HCT116 (cell line): ENCODE measurements at regions not wholly inside any gene's neighbourhood (a gene's known extent, or its start where the extent isn't known, plus 50 kb on each side); places are given as distances from the start of the nearest gene placed in this dataset.

Experiments
- EZH2 ChIP-seq: fragments of 200-600 bp; sonication (generic); IDR thresholded peaks from 2 replicates; pipeline ENCODE4 v1.6.1; 2017; ENCODE audit warnings: antibody characterized with exemption, mixed run types
- EZH2phosphoT487 ChIP-seq: fragments of 200-600 bp; IDR thresholded peaks from 2 replicates; pipeline ENCODE4 v1.6.1; 2018; ENCODE audit warnings: antibody characterized with exemption, borderline replicate concordance
- FOSL1 ChIP-seq: IDR thresholded peaks from 2 replicates; pipeline ENCODE4 v1.6.1; 2012; ENCODE audit warnings: low read depth
- JUND ChIP-seq: IDR thresholded peaks from 2 replicates; pipeline ENCODE4 v1.6.1; 2012
- POLR2A ChIP-seq: IDR thresholded peaks from 2 replicates; pipeline ENCODE4 v1.7.0; 2011; ENCODE audit warnings: borderline replicate concordance; ENCODE audit not compliant: insufficient read depth, insufficient read length; ENCODE audit errors: extremely low read depth
- POLR2AphosphoS5 ChIP-seq: IDR thresholded peaks from 2 replicates; pipeline ENCODE4 v1.6.1; 2011; ENCODE audit warnings: mild to moderate bottlenecking, low read depth, low read length, moderate library complexity
- RAD21 ChIP-seq: IDR thresholded peaks from 2 replicates; pipeline ENCODE4 v1.6.1; 2012; ENCODE audit warnings: low read depth, mild to moderate bottlenecking
- SP1 ChIP-seq: IDR thresholded peaks from 2 replicates; pipeline ENCODE4 v1.6.1; 2012; ENCODE audit warnings: low read depth
- YY1 ChIP-seq: IDR thresholded peaks from 2 replicates; pipeline ENCODE4 v1.6.1; 2011; ENCODE audit warnings: low read length, low read depth, moderate library complexity, mild to moderate bottlenecking; ENCODE audit not compliant: insufficient replicate concordance; ENCODE audit errors: extremely low read depth
- TF ChIP-seq, protein P1 (sequence below): IDR thresholded peaks from 2 replicates; pipeline ENCODE4 v1.6.1; 2012
- TF ChIP-seq, protein P2 (sequence below), 3 experiments: fragments of 200-600 bp in 1 of 3; sonication (generic) in 1 of 3; IDR thresholded peaks in 2 of 3; conservative IDR thresholded peaks in 1 of 3; 2 replicates each; pipeline ENCODE4 v1.5.1; 2012 to 2017; ENCODE audit warnings: low read depth in 2 of 3, low read length in 2 of 3, antibody characterized with exemption in 1 of 3, borderline replicate concordance in 1 of 3, control low read depth in 1 of 3, mild to moderate bottlenecking in 1 of 3, mixed read lengths in 1 of 3, mixed run types in 1 of 3, moderate library complexity in 1 of 3; ENCODE audit not compliant: insufficient read depth in 1 of 3
- TF ChIP-seq, protein P3 (sequence below): IDR thresholded peaks from 2 replicates; pipeline ENCODE4 v1.6.1; 2012

DNA sequence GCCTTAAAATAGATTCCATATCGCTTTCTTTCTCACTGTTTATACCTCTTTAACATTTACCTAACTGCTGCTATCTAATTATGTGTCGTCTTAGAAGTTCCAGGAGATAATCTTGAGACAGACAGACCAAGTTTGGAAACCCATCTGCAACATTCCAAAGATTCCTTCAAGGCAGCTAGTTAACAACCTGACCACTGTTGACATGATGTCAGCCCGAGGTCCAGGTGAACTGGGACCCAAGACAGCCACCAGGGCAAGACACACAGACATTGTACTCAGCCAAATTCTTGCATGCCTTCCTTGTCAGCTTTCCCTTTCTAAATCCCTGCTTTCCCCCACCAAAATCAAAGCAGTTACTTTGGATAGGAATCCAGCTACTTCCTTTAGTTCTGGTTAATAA is 1476.5 kb upstream of the PRR20A start:
- TF ChIP-seq, protein P1, sequence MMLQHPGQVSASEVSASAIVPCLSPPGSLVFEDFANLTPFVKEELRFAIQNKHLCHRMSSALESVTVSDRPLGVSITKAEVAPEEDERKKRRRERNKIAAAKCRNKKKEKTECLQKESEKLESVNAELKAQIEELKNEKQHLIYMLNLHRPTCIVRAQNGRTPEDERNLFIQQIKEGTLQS = no peak
- TF ChIP-seq JUND (no peak), SP1 (no peak), YY1 (no peak), EZH2phosphoT487 (no peak), FOSL1 (no peak), POLR2A (no peak), POLR2AphosphoS5 (no peak), RAD21 (no peak), EZH2 (no peak)
- TF ChIP-seq, protein P2, sequence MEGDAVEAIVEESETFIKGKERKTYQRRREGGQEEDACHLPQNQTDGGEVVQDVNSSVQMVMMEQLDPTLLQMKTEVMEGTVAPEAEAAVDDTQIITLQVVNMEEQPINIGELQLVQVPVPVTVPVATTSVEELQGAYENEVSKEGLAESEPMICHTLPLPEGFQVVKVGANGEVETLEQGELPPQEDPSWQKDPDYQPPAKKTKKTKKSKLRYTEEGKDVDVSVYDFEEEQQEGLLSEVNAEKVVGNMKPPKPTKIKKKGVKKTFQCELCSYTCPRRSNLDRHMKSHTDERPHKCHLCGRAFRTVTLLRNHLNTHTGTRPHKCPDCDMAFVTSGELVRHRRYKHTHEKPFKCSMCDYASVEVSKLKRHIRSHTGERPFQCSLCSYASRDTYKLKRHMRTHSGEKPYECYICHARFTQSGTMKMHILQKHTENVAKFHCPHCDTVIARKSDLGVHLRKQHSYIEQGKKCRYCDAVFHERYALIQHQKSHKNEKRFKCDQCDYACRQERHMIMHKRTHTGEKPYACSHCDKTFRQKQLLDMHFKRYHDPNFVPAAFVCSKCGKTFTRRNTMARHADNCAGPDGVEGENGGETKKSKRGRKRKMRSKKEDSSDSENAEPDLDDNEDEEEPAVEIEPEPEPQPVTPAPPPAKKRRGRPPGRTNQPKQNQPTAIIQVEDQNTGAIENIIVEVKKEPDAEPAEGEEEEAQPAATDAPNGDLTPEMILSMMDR (IDR thresholded peaks at IDR 0.05 in 2 of 3, conservative IDR thresholded peaks at IDR 0.05 in 1 of 3; ENCODE audit: borderline replicate concordance in 1 of 3, insufficient read depth in 1 of 3, low read depth in 2 of 3, low read length in 2 of 3) = no peak
- TF ChIP-seq, protein P3, sequence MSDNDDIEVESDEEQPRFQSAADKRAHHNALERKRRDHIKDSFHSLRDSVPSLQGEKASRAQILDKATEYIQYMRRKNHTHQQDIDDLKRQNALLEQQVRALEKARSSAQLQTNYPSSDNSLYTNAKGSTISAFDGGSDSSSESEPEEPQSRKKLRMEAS = no peak
